NCI-H1694 (cell line): ENCODE measurements at regions not wholly inside any gene's neighbourhood (a gene's known extent, or its start where the extent isn't known, plus 50 kb on each side); places are given as distances from the start of the nearest gene placed in this dataset.
"Not testable (repeated sequence)": the region's sequence is repeated elsewhere in the genome, so short reads cannot be mapped to it uniquely, and the experiment has no call there.

Experiments
- DNase-seq: peaks from one replicate; lab custom pipeline; 2025; lab: John Stamatoyannopoulos, UW

DNA sequence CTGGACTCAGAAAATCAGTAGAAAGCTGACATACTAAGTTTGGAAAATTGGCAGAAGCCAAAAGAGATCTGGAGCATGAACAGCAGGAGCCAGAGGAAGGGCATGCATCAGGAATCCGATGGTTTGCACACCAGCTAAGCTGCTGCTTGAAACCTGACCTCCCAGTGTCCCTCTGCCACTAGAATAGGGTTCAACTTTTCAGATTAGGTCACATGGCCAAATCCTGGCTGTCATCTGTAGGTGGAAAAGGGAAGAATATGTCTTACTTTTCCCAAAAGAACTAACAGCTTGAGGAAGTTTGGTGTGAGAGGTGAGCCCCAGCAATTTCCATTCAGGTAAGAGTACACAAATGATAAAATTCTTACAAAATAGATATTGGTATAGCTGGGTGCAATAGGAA lies 732.6 kb downstream of the RERGL start:
- no peak for DNase-seq

DNA sequence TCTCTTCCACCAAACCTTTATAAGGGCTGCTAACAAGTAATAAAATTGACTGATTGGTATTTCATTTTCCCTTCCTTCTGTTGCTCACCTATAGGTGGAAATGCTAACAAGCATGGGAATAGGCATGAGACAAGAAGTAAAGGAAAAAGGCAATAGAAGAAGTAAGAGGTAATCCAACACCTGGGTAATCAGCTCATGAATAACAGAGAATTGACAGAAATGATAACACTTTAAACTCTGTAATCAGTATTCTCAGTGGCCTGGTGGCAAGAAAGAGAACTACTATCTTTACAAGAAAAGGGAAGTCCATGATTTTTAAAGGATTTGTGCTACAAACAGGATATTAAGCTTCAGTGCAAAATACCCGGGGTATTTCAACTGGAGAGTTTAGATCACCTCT lies 737.8 kb downstream of the RERGL start:
- no peak for DNase-seq

DNA sequence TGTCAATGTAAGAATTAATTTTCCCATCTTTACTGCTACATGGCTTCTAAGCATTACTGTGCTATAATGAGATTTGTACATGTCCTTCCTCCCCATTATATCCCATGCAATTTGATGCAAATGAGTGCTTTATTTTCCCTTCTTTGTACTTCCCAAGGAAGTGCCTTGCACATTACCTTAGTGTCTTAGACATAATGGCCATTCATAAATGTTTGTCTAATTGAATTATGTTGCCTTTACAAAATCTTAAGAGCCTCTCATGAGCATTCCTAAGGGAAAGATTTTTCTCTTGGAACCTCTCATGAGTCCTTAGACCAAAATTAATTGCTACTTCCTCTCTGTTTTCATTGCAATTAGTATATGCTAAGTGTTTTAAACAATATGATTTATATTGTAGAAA lies 741.7 kb downstream of the RERGL start:
- DNase-seq = no peak

DNA sequence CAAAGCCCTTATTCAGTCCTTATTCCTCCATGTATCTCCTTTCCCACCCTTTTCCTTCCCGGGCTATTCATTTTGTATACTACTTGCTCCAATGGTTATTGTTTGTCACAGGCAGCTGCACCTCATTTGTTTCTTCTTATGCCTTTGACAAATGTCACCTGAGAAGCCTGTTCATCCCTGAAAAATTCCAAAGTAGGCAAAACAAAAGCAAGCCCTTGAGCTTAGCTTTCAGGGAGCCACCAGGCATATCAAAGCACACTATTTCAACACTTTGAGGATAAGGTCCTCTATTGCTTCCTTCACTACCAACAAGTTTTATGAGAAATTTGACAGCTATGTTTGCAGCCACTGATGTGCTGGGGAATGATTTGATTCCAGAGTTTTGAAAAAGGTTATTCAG lies 738.7 kb upstream of the LMO3 start:
- no peak for DNase-seq

DNA sequence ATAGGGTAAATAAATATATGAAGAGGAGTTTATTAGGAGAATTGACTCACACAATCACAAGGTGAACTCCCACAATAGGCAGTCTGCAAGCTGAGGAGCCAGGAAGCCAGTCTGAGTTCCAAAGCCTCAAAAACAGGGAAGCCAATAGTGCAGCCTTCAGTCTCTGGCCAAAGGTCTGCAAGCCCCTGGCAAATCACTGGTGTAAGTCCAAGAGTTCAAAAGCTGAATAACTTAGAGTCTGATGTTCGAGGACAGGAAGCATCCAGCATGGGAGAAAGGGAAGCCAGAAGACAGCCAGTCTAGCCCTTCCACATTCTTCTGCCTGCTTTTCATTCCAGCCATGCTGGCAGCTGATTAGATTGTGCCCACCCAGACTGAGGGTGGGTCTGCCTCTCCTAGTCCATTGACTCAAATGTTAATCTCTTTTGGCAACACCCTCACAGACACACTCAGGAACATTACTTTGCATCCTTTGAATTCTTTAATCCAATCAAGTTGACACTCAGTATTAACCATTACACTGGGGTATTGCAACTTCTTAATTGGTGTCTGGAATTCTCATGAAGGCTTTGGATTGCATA lies 736.5 kb upstream of the LMO3 start:
- no peak for DNase-seq

DNA sequence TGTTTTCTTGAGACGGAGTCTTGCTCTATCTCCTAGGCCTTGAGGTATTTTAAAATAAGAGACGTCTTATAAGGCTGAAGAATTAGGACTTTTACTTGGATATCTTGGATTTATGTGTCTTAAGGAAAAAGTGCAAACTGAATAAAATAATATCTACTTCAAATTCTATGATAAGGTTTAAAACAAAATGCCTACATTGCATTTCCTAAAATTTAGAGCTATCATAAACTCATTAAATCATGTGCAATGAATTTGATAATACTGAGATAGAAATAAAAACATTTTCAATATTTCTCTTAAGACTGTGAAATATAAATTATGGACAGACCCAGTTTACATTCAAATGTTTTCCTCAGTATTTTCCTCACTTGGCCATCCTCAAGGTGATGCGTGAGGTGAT lies 729.5 kb upstream of the LMO3 start:
- DNase-seq = no peak

DNA sequence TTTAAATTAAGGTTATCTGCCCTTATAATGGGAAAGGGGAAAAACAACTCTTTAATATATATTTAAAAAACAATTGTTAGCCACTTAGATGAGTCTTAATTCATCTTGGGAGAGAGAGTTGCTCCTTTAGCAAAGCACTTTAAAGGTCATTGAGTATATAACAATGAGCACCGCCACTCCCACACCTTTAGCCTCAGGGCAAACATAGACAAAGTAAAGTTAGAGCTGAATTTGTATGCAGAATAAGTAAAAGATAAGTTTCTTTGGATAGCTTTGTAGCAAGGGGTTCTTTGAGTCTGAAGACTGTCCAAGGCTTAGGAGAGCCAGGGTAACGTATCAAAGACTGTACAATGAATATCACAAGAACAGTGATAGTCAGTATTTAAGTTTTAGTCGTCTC lies 728.8 kb upstream of the LMO3 start:
- DNase-seq = no peak

DNA sequence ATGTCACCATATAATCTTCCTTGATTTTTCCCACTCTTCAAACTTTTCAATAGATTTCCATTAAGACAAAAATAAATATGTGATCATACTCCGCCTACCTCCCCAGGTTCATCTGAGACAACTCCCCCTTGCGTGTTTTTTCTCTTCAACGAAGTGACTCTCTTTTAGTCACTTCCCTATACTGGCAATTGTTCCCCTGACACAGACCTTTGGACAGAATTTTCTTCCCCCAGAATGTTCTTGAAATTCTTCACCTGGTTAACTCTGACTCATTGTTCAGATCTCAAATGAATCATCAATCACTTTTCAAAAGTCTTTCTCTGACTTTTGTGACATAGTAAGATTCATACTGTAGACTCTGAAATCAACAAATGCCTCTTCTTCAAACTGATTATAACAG lies 727.3 kb upstream of the LMO3 start:
- DNase-seq = no peak

DNA sequence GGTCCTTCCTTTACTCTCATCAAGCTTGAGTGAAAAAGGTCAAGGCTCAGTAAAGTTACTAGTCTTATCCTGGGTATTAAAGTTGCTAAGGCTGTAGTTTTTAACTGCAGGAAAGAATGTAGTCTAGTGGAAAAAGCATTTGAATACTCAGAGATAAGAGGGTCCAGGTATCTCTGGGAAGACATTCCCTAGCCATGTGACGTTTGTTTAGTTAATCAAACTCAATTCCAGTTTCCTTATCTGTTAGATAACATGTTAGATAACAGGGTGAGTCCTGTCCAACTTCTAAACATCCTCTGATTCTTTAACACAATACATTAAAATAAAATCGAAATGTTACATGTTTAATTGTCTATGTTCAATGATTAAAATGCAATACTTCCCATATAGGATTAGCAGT lies 720.7 kb upstream of the LMO3 start:
- no peak for DNase-seq

DNA sequence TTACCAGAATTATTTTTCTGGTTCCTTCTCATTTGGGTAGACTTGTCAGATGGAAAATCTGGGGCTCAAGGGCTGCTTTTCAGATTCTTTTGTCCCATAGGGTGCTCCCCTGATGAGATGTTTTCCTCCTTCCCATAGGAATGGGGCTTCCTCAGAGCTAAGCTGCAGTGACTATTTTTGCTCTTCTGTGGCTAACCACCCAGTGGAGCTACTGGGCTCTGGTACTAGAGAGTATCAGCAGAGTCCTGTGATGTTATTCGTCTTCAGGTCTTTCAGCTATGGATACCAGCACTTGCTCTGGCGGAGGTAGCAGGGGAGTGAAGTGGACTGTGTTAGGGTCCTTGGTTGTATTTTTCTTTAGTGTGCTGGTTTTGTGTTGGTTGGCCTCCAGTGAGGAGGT lies 716.1 kb upstream of the LMO3 start:
- DNase-seq = no peak

DNA sequence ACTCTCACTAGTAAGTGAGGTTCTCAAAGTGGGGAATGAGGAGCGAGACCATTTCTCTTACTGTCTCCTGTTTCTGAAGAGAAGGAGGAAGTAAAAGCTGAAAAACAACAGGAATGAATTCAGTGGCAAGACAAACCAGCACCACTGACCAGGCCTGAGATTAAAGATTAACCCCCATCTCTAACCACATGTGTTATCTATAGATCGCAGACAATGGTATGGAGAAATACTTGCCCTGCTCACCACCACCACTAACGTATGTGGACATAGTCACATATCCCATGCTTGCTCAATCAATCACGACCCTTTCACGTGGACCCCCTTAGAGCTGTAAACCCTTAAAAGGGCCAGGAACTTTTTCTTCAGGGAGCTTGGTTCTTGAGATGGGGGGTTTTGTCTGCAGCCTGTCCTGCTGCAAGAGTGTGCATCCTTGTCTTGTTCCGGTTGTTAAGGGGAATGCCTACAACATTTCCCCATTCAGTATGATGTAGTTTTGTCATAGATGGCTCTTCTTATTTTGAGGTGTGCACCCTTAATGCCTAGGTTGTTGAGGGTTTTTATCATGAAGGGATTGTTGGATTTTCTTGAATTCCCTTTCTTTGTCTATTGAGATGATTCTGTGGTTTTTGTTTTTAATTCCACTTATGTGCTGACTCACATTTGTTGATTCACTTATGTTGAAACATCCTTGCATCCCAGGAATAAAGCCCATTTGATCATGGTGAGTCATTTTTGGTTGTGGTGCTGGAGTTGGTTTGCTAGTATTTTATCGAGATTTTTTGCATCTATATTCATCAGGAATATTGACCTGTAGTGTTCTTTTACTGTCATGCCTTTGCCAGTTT lies 698.8 kb upstream of the LMO3 start:
- DNase-seq = no peak

DNA sequence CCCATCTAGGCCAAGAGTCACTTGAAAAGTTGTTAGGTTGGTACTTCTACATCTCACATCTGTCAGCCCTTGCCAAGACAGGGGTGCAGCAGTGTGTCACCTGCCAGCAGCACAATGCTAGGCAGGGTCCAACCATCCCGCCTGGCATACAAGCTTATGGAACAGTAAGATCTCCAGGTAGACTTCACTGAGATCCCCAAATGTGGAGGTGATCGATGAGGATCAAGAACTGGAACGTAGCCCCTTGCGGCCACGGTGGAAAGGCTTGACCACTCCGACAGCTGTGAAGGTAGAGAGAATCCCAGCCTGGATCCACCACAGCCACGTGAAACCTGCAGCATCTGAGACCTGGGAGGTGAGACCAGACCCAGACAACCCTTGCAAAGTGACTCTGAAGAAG lies 696.0 kb upstream of the LMO3 start:
- DNase-seq = no peak

DNA sequence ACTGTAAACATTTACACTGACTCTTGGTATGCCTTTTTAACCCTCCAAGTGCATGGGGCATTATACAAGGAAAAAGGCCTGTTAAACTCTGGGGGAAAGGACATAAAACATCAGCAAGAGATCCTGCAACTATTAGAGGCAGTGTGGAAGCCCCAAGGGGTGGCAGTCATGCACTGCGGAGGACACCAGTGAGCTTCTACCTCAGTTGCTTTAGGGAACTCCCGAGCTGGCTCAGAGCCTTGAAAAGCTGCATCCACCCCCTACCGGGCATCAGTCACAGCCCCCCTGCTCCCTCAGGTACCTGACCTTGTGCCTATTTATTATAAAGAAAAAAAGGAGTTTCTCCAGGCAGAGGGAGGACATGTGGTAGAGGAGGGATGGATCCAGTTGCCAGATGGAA lies 695.6 kb upstream of the LMO3 start:
- DNase-seq = no peak

DNA sequence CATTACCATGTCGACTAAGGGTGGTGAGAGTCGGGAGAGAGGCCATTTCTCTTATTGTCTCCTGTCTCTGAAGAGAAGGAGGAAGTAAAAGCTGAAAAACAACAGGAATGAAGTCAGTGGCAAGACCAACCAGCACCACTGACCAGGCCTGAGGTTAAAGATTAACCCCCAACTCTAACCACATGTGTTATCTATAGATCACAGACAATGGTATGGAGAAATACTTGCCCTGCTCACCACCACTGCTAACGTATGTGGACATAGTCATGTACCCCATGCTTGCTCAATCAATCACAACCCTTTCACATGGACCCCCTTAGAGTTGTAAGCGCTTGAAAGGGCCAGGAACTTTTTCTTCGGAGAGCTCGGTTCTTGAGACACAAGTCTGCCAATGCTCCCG lies 690.9 kb upstream of the LMO3 start:
- DNase-seq = no peak

DNA sequence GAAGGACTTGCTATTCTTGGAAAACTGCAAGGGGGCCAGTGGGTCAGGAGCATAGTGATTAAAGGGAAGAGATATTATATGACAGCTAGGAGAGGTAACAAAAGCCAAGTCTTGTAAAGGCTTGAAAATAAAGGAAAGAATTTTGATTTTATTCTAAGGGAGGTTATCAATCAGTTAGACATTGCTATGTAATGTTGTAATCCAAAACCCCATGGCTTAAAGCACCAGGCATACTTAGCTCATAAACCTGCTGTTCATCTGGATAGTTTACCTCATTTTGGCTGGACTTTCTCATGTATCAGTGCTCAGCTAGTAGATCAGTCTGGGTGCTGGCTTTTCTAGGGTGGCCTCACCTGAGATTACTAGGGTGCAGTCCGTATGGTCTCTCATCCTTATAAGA lies 680.9 kb upstream of the LMO3 start:
- DNase-seq = no peak

DNA sequence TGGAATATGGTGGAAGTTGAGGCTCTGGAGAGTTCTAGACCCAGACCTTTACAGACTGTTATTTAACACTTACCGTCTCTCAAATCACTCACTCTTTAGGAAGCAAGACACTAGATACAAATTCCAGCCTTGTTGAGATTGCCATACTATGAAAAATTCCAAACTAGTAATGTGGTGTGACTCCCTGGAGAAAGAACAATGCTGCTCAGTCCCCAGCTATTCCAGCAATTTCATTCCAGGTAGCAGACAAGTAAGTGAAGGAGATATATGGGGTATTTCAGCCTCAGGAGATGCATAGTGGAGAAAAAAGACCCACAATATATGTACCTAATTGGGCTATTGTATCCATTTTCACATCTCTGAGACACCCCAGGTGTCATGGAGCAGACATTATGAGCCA lies 678.9 kb upstream of the LMO3 start:
- DNase-seq = no peak

DNA sequence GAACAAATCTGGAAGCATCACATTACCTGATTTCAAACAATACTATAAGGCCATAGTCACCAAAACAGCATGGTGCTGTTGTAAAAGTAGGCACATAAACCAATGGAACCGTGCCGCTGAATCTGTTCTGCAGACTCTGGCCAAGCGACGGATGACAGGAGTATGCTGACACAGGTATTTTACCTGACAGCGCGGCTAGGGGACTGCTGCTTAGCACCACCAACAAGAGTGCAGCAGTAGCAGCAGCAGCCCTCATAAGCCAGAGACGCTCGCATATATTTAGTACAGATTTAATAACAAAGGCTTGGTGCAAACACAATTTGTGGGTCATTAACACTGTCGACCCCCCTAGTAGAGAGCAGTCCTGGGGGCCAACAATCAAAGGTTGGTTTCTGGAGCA lies 677.6 kb upstream of the LMO3 start:
- no peak for DNase-seq

DNA sequence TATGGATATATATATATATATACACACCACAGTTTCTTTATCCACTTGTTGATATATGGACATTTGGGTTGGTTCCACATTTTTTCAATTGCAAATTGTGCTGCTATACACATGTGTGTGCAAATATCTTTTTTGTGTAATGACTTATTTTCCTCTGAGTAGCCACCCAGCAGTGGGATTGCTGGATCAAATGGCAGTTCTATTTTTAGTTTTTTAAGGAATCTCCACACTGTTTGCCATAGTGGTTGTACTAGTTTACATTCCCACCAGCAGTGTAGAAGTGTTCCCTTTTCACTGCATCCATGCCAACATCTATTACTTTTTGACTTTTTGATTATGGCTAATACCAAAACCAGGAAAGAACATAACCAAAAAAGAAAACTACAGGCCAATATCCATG lies 676.2 kb upstream of the LMO3 start:
- not testable (repeated sequence) for DNase-seq

DNA sequence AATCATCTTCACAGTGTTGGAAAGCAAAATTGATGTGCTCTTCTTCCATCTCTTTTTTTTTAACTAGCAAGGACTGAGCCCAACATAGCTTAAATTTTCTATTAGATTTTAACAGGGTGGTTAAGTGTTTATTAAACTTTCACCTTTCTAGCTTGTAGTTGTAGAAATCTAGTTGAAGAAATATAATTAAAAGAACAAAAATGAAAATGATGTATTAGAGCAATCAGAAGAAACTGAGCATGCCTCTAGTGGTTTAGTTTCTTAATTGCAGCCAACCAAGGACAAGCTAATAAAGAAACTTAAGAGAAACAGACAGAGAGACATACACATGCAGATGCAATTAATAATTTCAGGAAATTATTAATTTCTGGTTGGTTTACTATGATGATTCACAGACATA lies 673.0 kb upstream of the LMO3 start:
- peak; percentile 15 for DNase-seq

DNA sequence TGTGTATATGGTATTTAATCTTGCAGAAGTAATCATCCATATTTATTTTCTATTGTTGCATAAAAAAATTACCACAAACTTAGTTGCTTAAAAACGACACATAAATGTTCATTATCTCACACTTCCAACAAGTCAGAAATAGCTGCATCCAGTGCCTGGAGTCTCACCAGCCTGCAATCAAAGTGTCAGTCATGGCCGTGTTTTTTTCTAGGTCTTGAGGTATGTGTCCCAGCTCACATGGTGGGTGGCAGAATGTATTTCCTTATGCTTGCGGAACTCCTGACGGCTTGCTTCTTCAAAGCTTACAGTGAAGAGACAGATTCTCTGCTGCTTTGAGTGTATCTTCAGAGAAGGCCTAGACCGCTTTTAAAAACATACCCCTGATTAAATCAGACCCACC lies 670.2 kb upstream of the LMO3 start:
- DNase-seq = no peak

DNA sequence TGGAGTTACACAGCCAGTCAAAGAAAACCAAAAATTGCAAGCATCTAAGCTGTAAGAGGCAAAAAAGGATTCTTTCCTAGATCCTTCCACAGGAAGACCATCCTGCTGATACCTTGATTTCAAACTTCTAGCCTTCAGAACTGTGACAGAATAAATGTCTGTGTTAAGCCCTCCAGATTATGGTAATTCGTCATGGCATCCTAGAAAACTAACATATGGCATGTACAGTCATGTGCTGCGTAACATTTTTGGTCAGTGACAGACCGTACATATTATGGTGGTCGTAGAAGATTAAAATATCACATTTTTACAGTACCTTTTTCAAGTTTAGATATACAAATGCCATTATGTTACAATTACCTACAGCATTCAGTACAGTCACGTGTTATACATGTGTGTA lies 660.9 kb upstream of the LMO3 start:
- DNase-seq = no peak

DNA sequence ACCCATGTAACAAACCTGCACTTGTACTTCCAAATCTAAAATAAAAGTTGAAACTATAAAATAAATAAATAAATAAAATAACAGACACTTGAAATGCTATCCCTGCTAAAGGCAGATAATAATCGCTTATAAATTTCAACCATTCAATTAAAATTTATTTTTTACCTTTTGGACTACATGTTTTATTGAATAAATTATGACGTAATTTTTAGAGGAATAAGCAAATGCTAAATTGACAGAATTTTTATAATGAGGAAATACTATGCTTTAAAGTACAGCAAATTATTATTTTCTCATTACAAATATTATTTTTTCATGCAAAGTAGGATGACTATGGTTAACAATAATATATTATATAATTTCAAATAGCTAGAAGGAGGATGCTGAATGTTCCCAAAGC lies 658.6 kb upstream of the LMO3 start:
- no peak for DNase-seq

DNA sequence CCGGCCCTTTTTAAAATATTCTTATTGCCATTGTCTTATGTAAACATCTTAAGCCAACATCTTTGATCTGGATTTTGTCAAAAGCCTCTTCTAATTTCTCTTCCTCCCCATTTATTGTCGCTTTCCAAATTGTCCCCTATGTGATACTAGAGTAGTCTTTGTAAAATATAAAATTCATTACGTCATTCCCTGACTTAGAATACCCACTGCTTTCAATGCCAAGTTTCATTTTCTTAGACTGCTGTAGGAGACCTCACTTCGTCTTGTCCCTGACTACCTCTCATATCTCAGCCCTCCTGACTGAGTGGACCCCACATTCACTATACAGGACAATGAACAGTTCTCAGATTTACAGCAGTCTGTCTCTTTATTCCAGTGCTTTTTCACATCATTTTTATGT lies 633.9 kb upstream of the LMO3 start:
- no peak for DNase-seq

DNA sequence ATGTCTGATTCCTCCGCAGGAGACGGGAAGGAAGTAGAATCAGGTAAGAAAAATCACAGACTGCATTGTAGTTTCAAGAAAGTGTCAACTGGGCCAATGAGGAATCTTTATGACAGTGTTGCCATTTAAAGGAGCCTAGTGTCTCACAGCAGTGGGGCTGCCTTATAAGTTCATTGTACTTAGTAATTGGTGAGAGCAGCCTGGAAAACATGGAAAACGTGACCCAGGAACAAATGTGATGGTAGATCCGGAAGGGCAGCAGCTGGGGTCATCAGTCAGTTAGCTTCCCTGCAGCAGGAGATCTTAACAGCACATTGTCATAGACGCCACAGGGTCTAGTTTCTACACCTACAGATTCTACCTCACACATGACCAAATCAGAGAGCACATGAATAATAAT lies 630.0 kb upstream of the LMO3 start:
- DNase-seq = no peak
